Stimulated activated memory B cell treated with anti-CD40 and anti-IgM and Interleukin-4, amounts not matched to agents 10 μg/mL and 1 μg/mL and 100 μg/mL, for 72 hours (primary cell): ENCODE measurements at regions not wholly inside any gene's neighbourhood (a gene's known extent, or its start where the extent isn't known, plus 50 kb on each side); places are given as distances from the start of the nearest gene placed in this dataset.
"Not testable (repeated sequence)": the region's sequence is repeated elsewhere in the genome, so short reads cannot be mapped to it uniquely, and the experiment has no call there.

Experiments
- ATAC-seq: fragments of 150-1000 bp; cut with Tn5 transposase; 2 replicates; pipeline ENCODE4 v1.10.0; 2021
- H3K27ac Mint-ChIP-seq: one replicate; pipeline ENCODE4 v1.8.0; 2022; ENCODE audit warnings: mild to moderate bottlenecking, mixed read lengths
- H3K27me3 Mint-ChIP-seq: one replicate; pipeline ENCODE4 v1.8.0; 2022; ENCODE audit warnings: mixed read lengths
- H3K36me3 Mint-ChIP-seq: one replicate; pipeline ENCODE4 v1.8.0; 2022; ENCODE audit warnings: mixed read lengths
- H3K4me1 Mint-ChIP-seq: one replicate; pipeline ENCODE4 v1.8.0; 2022; ENCODE audit warnings: mixed read lengths
- H3K4me3 Mint-ChIP-seq: one replicate; pipeline ENCODE4 v1.8.0; 2022; ENCODE audit warnings: mild to moderate bottlenecking, moderate library complexity, mixed read lengths
- H3K9me3 Mint-ChIP-seq: one replicate; pipeline ENCODE4 v1.8.0; 2022; ENCODE audit warnings: mixed read lengths

DNA sequence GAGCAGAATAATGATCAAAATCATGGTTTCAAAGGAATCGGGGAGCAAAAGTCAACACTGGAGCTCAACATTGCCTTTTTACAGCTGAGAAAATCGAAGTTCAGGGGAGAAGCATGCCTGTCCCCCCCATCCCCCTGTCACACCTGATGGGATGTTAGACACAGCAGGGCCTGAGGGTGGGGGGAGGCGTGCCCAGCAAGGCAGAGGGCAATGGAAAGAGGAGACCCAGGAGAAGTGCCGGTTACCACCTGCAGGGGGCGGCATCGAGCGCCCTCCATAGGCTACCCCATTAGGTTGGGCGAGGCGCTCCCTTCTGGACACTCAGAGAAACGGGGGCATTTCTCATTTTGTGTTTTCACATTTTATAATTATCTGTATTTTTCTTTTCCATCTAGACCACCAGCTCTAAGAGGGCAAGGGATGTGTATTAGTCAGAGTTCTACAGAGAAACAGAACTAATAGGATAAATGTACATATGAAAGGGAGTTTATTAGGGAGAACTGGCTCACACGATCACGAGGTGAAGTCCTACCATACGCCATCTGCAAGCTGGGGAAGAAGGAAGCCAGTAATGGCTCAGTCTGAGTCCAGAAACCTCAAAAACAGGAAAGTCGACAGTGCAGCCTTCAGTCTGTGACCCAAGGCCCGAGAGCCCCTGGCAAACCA is 271.3 kb downstream of the LRATD1 start:
- peak; percentile 72 for ATAC-seq
- H3K4me3 Mint-ChIP-seq: no peak overlapping the region
- H3K27me3 Mint-ChIP-seq: peaks cover 16% of the 10 kb centered on the region
- H3K9me3 Mint-ChIP-seq: no peaks in the 10 kb centered on the region
- no peaks in the 10 kb centered on the region for H3K36me3 Mint-ChIP-seq
- no peak overlapping the region for H3K27ac Mint-ChIP-seq
- no peaks in the 10 kb centered on the region for H3K4me1 Mint-ChIP-seq

DNA sequence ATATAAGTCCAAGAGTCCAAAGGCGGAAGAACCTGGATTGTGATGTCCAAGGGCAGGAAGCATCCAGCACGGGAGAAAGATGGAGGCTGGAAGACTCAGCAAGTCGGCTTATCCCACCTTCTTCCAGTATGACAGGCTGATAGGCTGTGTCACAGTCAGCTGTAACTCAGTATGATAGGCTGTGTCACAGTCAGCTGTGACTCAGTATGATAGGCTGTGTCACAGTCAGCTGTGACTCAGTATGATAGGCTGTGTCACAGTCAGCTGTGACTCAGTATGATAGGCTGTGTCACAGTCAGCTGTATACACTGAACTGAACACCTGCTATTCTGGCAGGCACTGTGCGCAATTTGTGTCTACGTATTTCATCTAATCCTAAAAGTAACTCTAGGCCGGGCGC is 271.9 kb downstream of the LRATD1 start:
- H3K36me3 Mint-ChIP-seq, ATAC-seq, H3K4me3 Mint-ChIP-seq, H3K4me1 Mint-ChIP-seq, H3K27ac Mint-ChIP-seq, H3K9me3 Mint-ChIP-seq: not testable (repeated sequence)
- H3K27me3 Mint-ChIP-seq: peaks cover 16% of the 10 kb centered on the region

DNA sequence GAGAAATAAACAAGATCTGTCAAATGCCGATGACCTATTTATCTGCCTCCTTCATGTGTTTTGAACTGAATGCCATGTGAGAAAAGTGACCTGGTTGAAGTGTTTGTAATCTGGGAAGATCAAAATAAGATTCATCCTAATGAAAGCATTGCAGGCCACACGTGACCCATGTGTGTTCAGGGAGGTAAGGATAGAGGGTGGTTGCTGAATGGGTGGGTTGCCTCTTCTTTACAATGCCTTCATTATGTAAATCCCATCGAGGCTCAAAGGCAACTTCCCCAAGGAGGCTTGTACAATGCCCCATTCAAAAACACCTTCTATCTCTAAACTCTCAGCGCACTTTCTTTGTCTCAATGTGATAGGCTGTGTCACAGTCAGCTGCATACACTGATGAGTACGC is 273.1 kb downstream of the LRATD1 start:
- ATAC-seq: no peak
- Mint-ChIP-seq H3K9me3 (no peaks in the 10 kb centered on the region), H3K4me1 (no peaks in the 10 kb centered on the region), H3K36me3 (no peaks in the 10 kb centered on the region), H3K27ac (no peak overlapping the region), H3K4me3 (no peak overlapping the region), H3K27me3 (peaks cover 16% of the 10 kb centered on the region)

DNA sequence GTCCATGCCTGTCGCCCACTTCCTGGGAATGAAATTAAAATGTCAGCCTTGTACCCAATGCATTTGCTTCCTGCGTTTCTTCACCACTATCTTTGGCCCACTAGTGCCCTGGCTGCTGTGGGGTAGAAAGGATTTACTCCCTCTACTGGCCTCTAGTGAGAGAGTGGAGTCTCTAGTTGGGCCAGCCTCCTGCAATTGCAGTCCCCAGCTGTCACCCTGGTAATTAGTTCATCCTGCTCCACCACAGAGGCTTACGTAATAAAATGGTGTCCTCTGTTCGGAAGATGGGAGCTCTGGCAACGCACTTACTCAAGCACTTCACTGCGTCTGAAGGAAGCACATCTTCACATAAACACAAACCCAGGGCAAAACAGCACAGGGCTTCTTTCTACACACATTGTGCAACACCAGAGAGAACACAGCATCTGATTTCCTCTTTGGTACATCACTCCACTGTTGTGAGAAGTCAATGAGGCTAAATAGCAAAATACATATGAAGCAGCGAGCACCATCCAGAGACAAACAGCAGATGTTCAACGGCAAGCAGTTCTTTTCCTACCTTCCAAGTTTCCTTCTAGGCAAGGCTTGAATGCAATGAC is 274.6 kb downstream of the LRATD1 start:
- Mint-ChIP-seq H3K9me3 (no peaks in the 10 kb centered on the region), H3K27me3 (peaks cover 16% of the 10 kb centered on the region), H3K4me1 (no peaks in the 10 kb centered on the region), H3K36me3 (no peaks in the 10 kb centered on the region), H3K27ac (no peak overlapping the region), H3K4me3 (no peak overlapping the region)
- ATAC-seq: no peak

DNA sequence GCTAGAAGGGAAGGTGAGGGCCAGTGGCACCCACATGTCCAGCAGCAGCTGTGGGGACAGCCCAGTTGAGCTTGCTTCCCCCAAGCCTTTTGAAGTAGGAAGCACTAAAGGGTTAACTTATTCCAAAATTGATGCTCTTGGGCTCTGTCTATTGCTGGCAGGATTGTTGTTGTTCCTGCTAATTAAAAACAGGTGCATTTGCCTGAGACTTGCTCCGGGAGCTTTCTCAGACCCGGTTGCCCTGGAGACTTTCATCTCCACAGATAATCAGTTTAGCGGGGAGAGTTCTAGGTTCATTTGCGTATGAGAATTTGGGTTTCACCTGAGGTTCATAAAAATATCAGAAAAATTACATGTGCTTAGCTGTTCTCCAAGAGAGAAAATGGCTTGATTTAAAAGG is 277.3 kb downstream of the LRATD1 start:
- Mint-ChIP-seq H3K27me3 (peaks cover 16% of the 10 kb centered on the region), H3K36me3 (no peaks in the 10 kb centered on the region), H3K27ac (no peak overlapping the region), H3K4me3 (no peak overlapping the region), H3K9me3 (no peaks in the 10 kb centered on the region), H3K4me1 (no peaks in the 10 kb centered on the region)
- no peak for ATAC-seq

DNA sequence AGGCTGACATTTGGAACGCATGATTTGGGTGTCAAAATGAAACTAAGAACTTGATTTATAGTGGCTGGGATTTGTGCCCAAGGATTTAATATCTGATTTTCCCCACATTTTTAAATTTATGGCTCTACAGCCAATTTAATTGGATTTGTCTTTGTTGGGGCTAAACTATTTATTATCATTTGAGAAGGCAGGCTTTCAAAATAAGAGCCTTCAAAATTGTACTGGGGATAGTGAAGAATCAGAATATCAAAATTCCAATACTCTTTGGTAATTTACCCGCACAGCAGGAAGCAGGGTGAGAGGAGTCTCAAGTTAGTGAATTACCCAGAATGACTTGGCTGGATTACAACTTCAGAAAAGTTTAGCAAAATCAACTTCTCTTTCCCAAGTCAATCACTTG is 278.1 kb downstream of the LRATD1 start:
- Mint-ChIP-seq H3K4me3 (no peak overlapping the region), H3K36me3 (no peaks in the 10 kb centered on the region), H3K4me1 (no peaks in the 10 kb centered on the region), H3K27ac (no peak overlapping the region), H3K9me3 (no peaks in the 10 kb centered on the region), H3K27me3 (peaks cover 16% of the 10 kb centered on the region)
- ATAC-seq: no peak

DNA sequence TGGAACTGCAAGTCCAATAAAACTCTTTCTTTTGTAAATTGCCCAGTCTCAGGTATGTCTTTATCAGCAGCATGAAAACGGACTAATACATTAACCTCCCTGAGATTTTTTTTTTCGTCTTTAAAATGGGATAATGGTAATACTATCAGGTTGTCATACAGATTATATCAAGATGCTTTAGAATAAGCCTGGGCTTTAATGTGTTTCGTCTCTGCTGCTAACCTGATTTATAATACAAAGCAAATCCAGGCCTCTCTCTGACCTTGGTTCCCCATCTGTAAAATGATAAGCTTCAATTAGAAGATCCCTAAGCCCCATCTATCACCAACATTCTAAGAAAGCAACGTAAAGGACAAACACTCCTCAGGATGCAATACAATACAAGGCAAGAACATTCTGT is 283.5 kb downstream of the LRATD1 start:
- Mint-ChIP-seq H3K4me1 (no peaks in the 10 kb centered on the region), H3K27ac (no peak overlapping the region), H3K9me3 (no peaks in the 10 kb centered on the region), H3K36me3 (no peaks in the 10 kb centered on the region), H3K27me3 (no peaks in the 10 kb centered on the region), H3K4me3 (no peak overlapping the region)
- ATAC-seq: no peak

DNA sequence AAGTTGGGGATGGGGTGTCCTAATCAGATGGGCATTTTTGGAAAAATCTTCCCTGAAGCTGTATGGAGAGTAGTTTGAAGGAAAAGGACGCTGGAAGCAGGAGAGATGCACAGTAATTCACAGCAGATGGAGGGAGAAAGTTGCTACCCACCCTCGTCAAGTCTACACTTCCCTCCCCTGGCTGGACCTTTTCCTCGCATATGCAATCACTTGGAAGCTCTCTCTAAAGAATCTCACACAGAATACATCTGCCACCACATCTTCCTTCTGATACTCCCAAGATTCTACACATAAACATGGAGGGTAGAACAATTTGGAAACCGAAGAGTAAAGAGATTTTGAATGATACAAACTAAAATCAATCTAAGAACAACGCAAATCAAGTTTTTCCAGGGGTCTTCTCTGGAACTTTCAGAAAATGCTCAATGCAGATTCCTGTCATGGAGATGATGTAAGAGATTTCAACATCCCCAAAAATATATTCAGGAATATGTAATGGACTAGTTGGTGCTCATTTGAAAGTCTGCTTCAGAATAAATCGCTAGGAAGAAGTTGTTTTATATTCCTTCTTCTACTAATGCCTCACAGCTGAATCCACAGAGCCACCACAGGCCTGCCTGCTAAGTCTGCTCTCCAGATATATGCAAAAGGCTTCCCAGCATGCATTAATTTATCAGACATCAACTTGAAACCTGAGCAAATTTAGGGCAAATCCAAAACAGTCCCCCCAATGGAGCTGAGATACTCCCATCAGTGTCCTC is 291.5 kb downstream of the LRATD1 start:
- Mint-ChIP-seq H3K4me1 (no peaks in the 10 kb centered on the region), H3K4me3 (no peak overlapping the region), H3K9me3 (peaks cover 5% of the 10 kb centered on the region), H3K36me3 (no peaks in the 10 kb centered on the region), H3K27me3 (no peaks in the 10 kb centered on the region), H3K27ac (no peak overlapping the region)
- no peak for ATAC-seq

DNA sequence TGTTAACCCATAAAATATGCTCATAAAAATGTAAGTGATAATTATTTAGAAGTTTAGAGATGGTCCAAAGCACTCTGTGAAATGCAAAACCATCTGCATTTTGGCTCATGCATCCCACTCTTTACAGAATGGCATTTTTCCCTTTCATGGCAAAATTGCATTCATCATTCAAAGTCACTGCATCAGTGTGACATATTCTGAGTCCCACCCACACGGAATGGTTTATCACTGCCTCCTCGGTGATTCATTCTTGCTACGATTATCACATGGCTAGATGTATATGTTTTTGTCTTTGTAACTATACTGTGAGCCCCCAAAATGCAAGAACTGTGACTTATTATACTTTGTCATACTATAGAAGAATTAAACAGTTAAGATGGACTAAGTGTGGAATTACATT is 293.0 kb downstream of the LRATD1 start:
- Mint-ChIP-seq H3K36me3 (no peaks in the 10 kb centered on the region), H3K27ac (no peak overlapping the region), H3K9me3 (peaks cover 5% of the 10 kb centered on the region), H3K4me1 (no peaks in the 10 kb centered on the region), H3K4me3 (no peak overlapping the region), H3K27me3 (no peaks in the 10 kb centered on the region)
- no peak for ATAC-seq

DNA sequence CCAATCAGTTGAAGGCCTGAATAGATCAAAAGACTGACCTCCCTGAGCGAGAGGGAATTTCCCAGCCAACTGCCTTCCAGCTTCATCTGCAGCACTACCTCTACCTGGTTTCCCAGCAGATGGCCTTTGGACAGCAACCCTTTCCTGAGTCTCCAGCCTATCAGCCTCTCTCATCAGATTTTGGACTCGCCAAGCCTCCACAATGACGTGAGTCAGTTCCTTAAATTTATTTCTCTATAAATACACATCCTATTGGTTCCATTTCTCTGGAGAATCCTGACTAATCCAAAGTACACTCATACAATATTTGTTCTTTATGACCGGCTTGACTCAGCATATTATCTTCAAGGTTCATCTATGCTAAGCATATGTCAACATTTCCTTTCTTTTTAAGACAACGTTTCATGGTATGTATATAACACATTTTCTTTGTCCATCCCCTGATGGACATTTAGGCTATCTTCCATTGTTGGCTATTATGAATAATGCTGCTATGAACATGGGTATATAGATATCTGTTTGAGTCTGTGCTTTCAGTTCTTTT is 294.6 kb downstream of the LRATD1 start:
- Mint-ChIP-seq H3K27ac (no peak overlapping the region), H3K4me1 (no peaks in the 10 kb centered on the region), H3K36me3 (no peaks in the 10 kb centered on the region), H3K4me3 (no peak overlapping the region), H3K27me3 (no peaks in the 10 kb centered on the region), H3K9me3 (peaks cover 4% of the 10 kb centered on the region)
- ATAC-seq: no peak

DNA sequence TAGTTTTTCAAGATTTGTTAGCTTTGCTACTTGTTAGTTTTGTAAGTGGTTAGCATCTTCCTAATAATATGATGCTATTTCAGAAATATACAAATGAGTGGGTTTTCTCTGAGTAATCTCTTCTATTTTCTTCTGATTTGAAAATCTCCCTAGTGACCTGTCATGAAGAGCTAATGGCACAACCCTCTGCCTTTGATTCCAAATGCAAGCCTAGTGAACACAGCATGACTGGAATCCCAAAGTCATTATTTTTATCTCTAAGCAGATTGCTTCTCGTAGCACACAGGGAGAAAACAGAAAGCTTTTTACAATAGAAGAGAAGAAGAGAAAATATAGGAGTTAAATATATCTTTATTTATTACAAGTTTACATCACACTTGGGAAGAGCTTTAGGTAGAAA is 295.5 kb downstream of the LRATD1 start:
- ATAC-seq: no peak
- Mint-ChIP-seq H3K27ac (no peak overlapping the region), H3K4me1 (no peaks in the 10 kb centered on the region), H3K4me3 (no peak overlapping the region), H3K27me3 (no peaks in the 10 kb centered on the region), H3K36me3 (no peaks in the 10 kb centered on the region), H3K9me3 (no peaks in the 10 kb centered on the region)

DNA sequence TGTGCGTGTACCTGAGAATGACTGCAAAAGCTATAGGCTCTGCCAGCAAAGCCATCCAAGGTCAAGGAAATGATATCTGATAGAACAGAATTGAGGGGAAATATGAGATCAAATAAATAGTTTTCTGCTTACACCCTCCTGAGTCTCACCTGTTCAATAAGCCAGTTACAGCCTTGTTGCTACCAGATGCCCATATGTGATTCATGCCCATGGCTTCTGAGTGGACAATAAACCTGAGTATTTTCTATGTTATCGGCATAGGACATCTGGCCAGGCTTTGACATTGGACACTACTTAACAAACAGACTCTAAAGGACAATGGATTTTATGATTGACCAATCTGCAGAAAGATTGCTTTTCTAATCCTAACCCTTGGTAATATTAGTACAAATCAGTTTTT is 297.9 kb downstream of the LRATD1 start:
- Mint-ChIP-seq H3K27me3 (no peaks in the 10 kb centered on the region), H3K9me3 (no peaks in the 10 kb centered on the region), H3K27ac (no peak overlapping the region), H3K36me3 (no peaks in the 10 kb centered on the region), H3K4me1 (no peaks in the 10 kb centered on the region), H3K4me3 (no peak overlapping the region)
- no peak for ATAC-seq

DNA sequence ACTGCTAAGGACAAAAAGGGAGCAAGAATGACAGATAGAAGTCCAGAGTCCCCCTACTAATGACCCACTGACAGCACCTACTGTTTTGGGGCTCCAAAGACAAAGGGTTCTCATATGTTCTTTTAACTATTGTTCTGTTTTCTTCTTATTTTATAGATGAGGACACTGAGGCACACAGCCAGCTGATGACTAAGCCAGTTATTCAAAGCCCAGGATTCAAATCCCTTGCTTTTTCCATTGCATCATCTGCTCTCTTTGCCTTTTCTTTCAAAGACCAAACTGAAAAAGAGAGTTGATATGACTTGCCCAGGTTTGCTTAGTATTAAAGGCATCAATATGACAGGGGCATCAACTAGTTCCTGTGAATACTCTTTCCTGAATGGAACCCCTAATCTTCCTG is 299.8 kb downstream of the LRATD1 start:
- no peak overlapping the region for H3K4me3 Mint-ChIP-seq
- H3K36me3 Mint-ChIP-seq: no peaks in the 10 kb centered on the region
- peaks cover 7% of the 10 kb centered on the region for H3K9me3 Mint-ChIP-seq
- no peak for ATAC-seq
- H3K27ac Mint-ChIP-seq: no peak overlapping the region
- H3K27me3 Mint-ChIP-seq: no peaks in the 10 kb centered on the region
- no peaks in the 10 kb centered on the region for H3K4me1 Mint-ChIP-seq

DNA sequence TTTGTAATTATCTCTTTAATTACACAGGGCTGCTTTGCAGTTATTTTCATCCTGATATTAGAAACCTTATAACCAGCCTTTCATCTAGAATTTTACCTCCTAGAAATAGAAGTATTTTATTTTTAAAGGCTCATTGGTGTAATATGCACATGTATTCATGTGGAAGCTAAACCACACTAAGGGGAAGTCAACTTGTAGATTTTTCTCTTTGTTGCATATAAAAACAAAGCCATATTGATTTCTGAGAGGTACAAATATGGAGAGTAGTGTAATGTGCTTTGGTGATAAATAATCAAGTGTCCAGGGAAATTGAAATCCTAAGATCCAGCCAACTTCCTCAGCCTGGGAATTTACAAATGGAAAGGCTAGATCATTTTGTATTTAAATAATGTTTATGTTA is 301.2 kb downstream of the LRATD1 start:
- no peaks in the 10 kb centered on the region for H3K27me3 Mint-ChIP-seq
- no peaks in the 10 kb centered on the region for H3K36me3 Mint-ChIP-seq
- no peak overlapping the region for H3K27ac Mint-ChIP-seq
- peaks cover 7% of the 10 kb centered on the region for H3K9me3 Mint-ChIP-seq
- H3K4me1 Mint-ChIP-seq: no peaks in the 10 kb centered on the region
- no peak for ATAC-seq
- H3K4me3 Mint-ChIP-seq: no peak overlapping the region

DNA sequence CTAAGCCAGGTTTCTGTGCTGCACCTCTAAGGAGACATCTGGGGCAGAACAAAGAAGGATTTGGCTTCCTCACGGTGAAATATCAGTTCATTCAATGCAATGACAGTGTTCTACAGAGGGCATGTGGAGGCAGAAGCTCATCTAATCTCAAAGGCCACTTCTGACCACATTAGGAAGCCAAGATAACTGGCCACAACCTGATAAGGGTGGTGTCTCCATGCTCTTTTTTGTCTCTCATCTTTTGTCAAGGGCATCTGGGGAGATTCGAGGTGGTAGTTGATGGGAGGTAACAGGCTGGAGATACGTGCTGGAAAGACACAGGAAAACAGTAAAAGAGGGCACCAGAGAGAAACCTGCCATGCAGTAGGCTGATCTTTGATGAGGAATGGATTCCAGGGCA is 303.9 kb downstream of the LRATD1 start:
- no peak overlapping the region for H3K27ac Mint-ChIP-seq
- H3K4me1 Mint-ChIP-seq: no peaks in the 10 kb centered on the region
- no peak for ATAC-seq
- H3K36me3 Mint-ChIP-seq: no peaks in the 10 kb centered on the region
- H3K27me3 Mint-ChIP-seq: peaks cover 12% of the 10 kb centered on the region
- H3K4me3 Mint-ChIP-seq: no peak overlapping the region
- H3K9me3 Mint-ChIP-seq: peaks cover 7% of the 10 kb centered on the region

DNA sequence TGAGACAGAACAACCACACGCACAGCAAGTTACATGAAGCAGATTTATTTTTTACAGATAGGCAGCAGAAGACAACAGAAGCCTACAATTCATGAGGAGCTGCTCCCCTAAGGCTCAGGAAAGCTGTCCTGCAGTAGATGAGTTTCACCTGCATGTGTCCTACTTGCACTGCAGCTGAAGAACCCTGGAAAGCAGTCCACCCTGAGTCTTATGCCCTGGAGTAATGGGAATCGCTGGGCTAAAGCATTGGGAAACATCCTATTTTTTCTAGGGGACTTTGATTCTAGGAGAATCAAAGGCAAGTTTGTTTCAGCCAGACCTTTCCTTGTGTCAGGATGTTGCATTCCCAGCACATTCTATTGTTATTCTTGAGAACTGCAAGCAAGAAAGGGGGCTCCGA is 304.8 kb downstream of the LRATD1 start:
- H3K36me3 Mint-ChIP-seq: no peaks in the 10 kb centered on the region
- H3K27me3 Mint-ChIP-seq: peaks cover 12% of the 10 kb centered on the region

More for the DNA sequence above, 304.8 kb downstream of the LRATD1 start:
- no peak for ATAC-seq
- peaks cover 7% of the 10 kb centered on the region for H3K9me3 Mint-ChIP-seq
- H3K27ac Mint-ChIP-seq: no peak overlapping the region
- no peak overlapping the region for H3K4me3 Mint-ChIP-seq
- no peaks in the 10 kb centered on the region for H3K4me1 Mint-ChIP-seq
